ENCODE measurements at regions not wholly inside any gene's neighbourhood (a gene's known extent, or its start where the extent isn't known, plus 50 kb on each side); places are given as distances from the start of the nearest gene placed in this dataset.
"Not testable (repeated sequence)": the region's sequence is repeated elsewhere in the genome, so short reads cannot be mapped to it uniquely, and the experiment has no call there.

DNA sequence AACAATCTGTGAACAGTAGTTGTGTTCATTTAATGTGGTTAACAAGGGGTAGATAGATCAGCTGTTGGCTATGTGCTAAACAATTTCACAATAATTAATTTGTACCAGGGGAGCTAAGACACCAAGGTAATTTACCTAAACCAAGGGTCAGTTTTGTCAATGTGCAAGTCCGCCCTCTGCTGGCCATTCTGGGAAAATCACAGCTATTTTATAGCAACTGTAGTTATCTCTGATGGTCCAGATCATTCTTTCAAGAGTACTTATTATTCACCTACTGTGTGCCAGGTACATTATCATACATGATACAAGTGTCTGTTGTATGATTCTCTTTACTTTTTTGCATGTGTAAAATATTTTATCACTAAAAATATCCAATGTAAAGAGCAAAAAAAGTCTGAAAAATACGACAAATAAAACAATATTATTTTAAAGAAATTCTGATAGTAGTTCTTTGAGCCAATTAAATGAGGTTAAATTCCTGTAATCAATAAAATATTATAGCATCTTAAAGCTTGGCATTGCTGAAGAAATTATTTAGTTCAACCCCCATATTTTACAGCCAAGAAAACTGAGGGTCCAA is 312.3 kb upstream of the FAM78B start:
- Histone ChIP-seq H3K4me3 (ENCODE audit: insufficient read depth, low read depth, low read length) (no peak overlapping the region), H3K36me3 (replicated peaks; ENCODE audit: control insufficient read depth, insufficient read depth, low read length) (no peaks in the 10 kb centered on the region), H3K27me3 (ENCODE audit: control insufficient read depth, insufficient read depth, low read length) (no peaks in the 10 kb centered on the region)
- peak; percentile 21 for DNase-seq

DNA sequence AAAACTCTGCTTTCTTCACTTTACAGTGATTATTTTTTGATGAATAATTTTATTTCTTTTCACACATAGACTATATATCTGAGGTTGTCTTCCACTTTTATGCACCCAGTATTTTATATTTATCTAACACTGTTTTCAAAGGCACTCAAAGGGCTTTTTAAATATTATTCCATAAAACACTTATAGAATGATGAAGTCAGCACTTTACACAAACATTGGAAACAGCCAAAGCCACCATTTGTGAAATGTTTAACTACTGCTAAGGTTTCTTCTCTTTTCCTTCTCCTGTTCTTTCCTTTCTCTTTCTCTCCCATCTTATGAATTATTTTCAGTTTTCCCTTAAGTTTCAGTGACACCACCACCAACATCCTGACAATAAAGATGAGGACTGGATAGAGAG is 317.7 kb upstream of the FAM78B start:
- H3K27me3 ChIP-seq (ENCODE audit: control insufficient read depth, insufficient read depth, low read length) = no peaks in the 10 kb centered on the region
- H3K36me3 ChIP-seq (replicated peaks; ENCODE audit: control insufficient read depth, insufficient read depth, low read length) = no peaks in the 10 kb centered on the region
- DNase-seq = no peak
- no peak overlapping the region for H3K4me3 ChIP-seq (ENCODE audit: insufficient read depth, low read depth, low read length)

DNA sequence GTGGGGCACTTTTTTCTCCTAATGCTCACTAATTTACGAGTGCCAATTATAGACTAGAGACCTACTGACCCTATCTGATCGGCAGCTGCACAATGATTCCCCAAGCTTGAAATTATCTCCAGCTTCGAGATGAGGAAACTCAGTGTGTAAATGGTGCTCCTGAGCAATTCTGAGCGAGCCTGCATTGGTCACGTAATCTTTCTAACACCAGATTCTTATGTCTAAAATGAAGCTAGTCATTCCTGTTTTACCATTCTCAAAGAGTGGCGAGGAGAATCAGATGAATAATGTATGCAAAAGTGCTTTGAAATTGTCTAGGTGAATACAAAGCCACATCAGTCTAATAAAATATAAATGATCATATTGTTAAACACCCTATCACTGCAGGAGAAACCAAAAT is 318.1 kb upstream of the FAM78B start:
- DNase-seq = no peak
- H3K27me3 ChIP-seq (ENCODE audit: control insufficient read depth, insufficient read depth, low read length) = no peaks in the 10 kb centered on the region
- no peaks in the 10 kb centered on the region for H3K36me3 ChIP-seq (replicated peaks; ENCODE audit: control insufficient read depth, insufficient read depth, low read length)
- no peak overlapping the region for H3K4me3 ChIP-seq (ENCODE audit: insufficient read depth, low read depth, low read length)

DNA sequence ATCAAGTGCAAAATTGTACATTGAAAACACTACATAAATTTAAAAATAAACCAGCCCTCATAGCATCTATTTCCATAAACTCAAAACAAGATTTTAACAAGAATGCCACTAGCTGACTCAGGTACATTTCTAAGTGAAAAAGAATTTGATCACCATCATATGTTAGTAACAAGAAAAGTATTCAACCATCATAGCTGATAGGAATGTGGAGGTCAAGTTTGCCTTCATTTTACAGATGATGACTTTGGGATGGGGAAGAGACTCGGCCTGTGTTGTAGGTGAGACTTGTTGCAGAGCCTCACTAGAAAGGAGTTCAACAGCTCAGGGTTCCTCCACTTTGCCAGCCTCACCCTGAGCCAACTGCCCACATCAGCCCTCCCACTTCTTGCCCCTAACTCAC is 318.8 kb upstream of the FAM78B start:
- H3K36me3 ChIP-seq (replicated peaks; ENCODE audit: control insufficient read depth, insufficient read depth, low read length) = no peaks in the 10 kb centered on the region
- H3K27me3 ChIP-seq (ENCODE audit: control insufficient read depth, insufficient read depth, low read length) = no peaks in the 10 kb centered on the region
- no peak overlapping the region for H3K4me3 ChIP-seq (ENCODE audit: insufficient read depth, low read depth, low read length)
- no peak for DNase-seq

DNA sequence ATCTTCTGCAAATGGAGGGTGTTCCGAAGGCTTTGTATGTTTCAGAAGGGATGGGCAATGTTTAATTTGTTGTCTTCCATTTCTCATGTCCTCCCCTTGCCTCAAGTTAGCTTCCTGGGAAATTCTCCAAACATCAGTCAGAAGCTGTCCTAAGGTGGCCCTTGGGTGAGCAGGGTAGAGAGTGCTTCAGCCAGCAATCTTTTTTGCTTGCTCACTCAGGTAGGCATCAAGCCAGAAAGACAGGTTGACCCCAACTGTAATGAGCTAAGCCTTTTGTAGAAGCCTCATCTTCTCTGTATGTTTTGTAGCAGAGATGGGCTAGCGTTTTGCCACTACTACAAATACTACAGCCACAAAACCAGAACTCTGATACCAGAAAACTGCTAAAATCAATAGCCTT is 321.5 kb upstream of the FAM78B start:
- Histone ChIP-seq H3K27me3 (ENCODE audit: control insufficient read depth, insufficient read depth, low read length) (no peaks in the 10 kb centered on the region), H3K36me3 (replicated peaks; ENCODE audit: control insufficient read depth, insufficient read depth, low read length) (no peaks in the 10 kb centered on the region), H3K4me3 (ENCODE audit: insufficient read depth, low read depth, low read length) (no peak overlapping the region)
- DNase-seq = no peak

DNA sequence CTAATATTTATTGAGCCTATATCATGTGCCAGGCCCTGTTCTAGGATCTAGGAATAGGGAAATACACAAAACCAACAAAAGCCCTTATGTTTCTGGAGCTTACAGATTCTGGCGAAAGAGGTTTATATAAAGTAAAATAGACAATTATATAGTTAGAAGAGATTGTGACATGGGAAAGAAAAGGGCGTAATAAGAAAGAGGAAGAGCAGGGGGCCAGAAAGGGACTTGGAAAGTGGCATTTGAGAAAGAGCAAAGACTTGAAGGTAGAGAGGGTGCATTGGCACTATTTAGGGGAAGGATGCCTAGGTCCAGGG is 322.5 kb upstream of the FAM78B start:
- Histone ChIP-seq H3K27me3 (ENCODE audit: control insufficient read depth, insufficient read depth, low read length) (no peaks in the 10 kb centered on the region), H3K4me3 (ENCODE audit: insufficient read depth, low read depth, low read length) (no peak overlapping the region), H3K36me3 (replicated peaks; ENCODE audit: control insufficient read depth, insufficient read depth, low read length) (no peaks in the 10 kb centered on the region)
- no peak for DNase-seq

DNA sequence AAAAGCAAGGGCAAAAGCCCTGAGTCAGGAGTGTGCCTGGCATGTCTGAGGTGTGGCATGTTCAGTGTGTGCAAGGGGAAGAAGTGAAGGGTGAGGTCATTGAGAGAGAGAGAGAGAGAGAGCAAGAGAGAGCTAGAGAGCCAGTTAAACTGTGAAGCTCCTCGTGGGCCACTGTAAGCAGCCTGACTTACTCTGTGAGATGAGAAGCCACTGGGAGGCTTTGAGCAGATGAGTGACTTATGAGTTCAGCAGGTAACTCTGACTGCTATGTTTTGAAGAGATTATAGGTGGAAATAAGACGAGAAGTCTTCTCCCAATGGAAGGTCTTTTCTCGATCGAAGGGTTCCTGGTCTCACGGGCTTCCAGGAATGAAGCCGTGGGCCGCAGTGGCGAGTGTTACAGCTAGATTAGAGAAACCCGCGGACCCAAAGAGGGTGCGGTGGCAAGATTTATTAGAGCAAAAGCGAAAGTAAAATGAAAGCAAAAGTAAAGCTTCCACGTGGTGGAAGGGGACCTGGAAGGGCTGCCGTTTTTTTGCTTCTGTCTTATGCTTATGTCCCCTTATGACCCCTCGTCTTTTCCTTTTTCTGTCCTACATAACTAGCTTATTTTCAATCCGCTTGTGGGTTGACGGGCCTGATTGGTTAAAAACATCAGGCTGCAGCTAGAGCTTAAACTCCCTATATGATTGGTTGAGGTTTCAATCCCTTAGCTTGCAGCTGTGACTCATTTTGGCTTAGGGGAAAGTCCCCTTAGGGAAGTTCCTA is 323.1 kb upstream of the FAM78B start:
- Histone ChIP-seq H3K27me3 (ENCODE audit: control insufficient read depth, insufficient read depth, low read length) (no peaks in the 10 kb centered on the region), H3K36me3 (replicated peaks; ENCODE audit: control insufficient read depth, insufficient read depth, low read length) (no peaks in the 10 kb centered on the region), H3K4me3 (ENCODE audit: insufficient read depth, low read depth, low read length) (no peak overlapping the region)
- no peak for DNase-seq

DNA sequence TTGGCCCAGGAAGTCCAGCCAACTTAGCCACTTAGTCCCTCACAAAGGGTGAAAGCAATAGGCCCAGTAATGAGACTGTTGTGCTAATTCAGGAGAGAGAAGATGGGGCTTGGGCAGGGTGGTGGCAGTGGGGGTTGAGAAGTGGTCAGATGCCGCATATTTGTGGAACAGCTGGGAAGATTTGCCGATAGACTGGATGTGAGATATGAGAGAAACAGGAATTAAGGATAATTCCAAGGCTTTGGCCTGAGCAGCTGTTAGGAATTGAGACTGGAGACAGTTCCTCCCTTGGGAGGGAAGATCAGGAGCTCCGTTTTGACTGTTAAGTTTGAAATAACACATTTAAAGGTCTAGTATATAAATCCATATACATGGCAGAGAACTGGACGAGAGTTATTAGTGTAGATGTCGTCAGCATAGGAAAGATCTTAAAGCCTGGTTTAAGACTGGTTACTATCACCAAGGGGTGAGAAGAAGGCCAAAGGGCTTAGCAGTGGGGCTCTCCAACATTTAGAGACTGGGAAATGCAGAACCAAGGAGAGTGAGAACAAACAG is 323.7 kb upstream of the FAM78B start:
- Histone ChIP-seq H3K4me3 (ENCODE audit: insufficient read depth, low read depth, low read length) (no peak overlapping the region), H3K36me3 (replicated peaks; ENCODE audit: control insufficient read depth, insufficient read depth, low read length) (no peaks in the 10 kb centered on the region), H3K27me3 (ENCODE audit: control insufficient read depth, insufficient read depth, low read length) (no peaks in the 10 kb centered on the region)
- DNase-seq = no peak

DNA sequence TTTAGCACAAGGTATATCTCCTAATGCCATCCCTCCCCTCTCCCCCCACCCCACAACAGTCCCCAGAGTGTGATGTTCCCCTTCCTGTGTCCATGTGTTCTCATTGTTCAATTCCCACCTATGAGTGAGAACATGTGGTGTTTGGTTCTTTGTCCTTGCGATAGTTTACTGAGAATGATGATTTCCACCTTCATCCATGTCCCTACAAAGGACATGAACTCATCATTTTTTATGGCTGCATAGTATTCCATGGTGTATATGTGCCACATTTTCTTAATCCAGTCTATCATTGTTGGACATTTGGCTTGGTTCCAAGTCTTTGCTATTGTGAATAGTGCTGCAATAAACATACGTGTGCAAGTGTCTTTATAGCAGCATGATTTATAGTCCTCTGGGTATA is 327.0 kb upstream of the FAM78B start:
- not testable (repeated sequence) for H3K27me3 ChIP-seq (ENCODE audit: control insufficient read depth, insufficient read depth, low read length); H3K36me3 ChIP-seq (replicated peaks; ENCODE audit: control insufficient read depth, insufficient read depth, low read length); DNase-seq; H3K4me3 ChIP-seq (ENCODE audit: insufficient read depth, low read depth, low read length)

DNA sequence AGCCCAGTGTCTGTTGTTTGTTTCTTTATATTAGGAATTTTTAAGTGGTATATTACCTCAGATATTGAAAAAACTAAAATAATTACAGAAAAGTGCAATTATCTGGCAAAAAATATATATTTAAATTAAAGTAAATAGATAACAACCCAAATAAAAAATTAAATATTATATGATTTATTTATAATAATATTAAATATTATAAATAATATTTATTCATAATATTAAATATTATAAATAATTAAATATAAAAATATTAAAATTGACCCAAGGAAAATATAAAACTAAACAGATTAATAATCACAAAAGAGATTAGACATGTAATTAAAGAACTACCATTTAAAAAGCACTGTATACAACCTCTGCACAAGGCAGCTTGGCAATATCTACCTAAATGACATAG is 331.9 kb upstream of the POGK start:
- DNase-seq = no peak
- H3K27me3 ChIP-seq (ENCODE audit: control insufficient read depth, insufficient read depth, low read length) = no peaks in the 10 kb centered on the region
- no peak overlapping the region for H3K4me3 ChIP-seq (ENCODE audit: insufficient read depth, low read depth, low read length)
- no peaks in the 10 kb centered on the region for H3K36me3 ChIP-seq (replicated peaks; ENCODE audit: control insufficient read depth, insufficient read depth, low read length)

DNA sequence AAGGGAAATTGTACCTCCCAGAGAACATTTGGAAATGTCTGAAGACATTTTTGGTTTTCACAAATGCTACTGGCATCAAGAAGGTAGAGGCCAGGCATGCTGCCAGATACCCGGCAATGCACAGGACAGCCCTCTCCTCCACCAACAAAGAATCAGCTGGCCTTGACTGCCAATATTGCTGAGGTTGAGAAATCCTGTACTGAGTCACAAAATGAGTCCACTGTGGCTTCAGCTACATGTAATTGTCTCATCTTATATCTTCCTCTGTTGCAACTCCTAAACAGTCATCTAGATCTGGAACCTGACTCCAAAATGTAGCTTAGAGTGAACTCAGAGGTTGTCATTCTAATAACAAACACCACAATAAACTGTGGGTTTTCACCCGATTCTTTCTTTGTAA is 327.5 kb upstream of the POGK start:
- H3K36me3 ChIP-seq (replicated peaks; ENCODE audit: control insufficient read depth, insufficient read depth, low read length) = no peaks in the 10 kb centered on the region
- no peaks in the 10 kb centered on the region for H3K27me3 ChIP-seq (ENCODE audit: control insufficient read depth, insufficient read depth, low read length)
- H3K4me3 ChIP-seq (ENCODE audit: insufficient read depth, low read depth, low read length) = no peak overlapping the region
- DNase-seq = no peak

DNA sequence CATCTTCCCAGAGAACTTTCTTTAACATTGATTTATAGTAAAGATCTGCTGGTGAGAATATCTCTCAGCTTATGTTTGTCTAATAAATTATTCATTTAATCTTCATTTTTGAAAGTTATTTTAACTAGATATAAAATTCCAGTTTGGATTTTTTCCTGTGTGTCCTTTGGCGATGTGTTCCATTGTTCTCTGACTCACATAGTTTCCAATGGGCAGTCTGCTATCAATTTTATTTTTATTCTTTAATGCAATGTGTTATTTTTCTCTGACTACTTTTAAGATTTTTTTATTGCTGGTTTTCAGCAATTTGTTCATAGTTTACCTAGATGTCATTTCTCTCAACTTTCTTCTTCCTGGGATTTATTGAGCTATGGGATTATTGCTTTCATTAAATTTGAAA is 325.2 kb upstream of the POGK start:
- H3K27me3 ChIP-seq (ENCODE audit: control insufficient read depth, insufficient read depth, low read length) = no peaks in the 10 kb centered on the region
- DNase-seq = no peak
- no peak overlapping the region for H3K4me3 ChIP-seq (ENCODE audit: insufficient read depth, low read depth, low read length)
- no peaks in the 10 kb centered on the region for H3K36me3 ChIP-seq (replicated peaks; ENCODE audit: control insufficient read depth, insufficient read depth, low read length)

DNA sequence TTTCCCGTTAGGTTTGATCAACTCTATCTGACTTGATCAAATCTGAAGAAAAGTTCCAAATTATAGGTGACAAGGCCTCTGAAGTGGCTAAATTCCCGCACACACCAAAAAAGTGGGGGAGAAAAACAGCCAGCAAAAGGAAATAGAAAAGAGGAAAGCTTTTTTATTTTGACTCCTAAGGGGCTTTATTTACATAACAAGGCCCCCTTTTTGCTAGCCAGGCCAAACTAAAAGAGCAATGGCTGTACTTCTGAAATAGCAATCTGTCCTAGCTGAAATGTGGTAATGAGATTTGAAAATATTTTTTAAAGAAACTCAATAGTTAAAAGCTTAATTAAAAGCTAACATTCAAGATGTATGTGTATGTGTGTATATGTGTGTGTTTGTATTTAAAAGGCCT is 311.5 kb upstream of the POGK start:
- Histone ChIP-seq H3K4me3 (ENCODE audit: insufficient read depth, low read depth, low read length) (no peak overlapping the region), H3K36me3 (replicated peaks; ENCODE audit: control insufficient read depth, insufficient read depth, low read length) (no peaks in the 10 kb centered on the region), H3K27me3 (ENCODE audit: control insufficient read depth, insufficient read depth, low read length) (no peaks in the 10 kb centered on the region)
- no peak for DNase-seq

DNA sequence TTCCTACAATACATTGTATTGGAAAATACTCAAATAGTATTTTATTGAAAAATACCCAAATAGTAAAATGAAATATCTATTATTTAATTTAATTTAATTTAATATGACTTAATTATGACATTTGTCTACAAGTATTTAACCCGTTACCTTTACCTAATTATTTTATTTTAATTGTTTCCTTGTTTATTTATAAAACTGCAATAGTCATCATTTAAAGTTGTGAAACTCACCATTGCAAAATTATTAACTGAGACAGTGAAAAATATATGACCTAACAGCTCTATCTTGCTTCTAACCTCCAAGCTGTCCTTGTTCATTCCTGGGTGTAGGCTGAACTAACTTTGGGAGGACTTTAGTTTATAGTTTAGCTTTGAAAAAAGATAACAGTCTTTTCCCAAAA is 300.6 kb upstream of the POGK start:
- Histone ChIP-seq H3K36me3 (replicated peaks; ENCODE audit: control insufficient read depth, insufficient read depth, low read length) (no peaks in the 10 kb centered on the region), H3K4me3 (ENCODE audit: insufficient read depth, low read depth, low read length) (no peak overlapping the region), H3K27me3 (ENCODE audit: control insufficient read depth, insufficient read depth, low read length) (no peaks in the 10 kb centered on the region)
- no peak for DNase-seq

DNA sequence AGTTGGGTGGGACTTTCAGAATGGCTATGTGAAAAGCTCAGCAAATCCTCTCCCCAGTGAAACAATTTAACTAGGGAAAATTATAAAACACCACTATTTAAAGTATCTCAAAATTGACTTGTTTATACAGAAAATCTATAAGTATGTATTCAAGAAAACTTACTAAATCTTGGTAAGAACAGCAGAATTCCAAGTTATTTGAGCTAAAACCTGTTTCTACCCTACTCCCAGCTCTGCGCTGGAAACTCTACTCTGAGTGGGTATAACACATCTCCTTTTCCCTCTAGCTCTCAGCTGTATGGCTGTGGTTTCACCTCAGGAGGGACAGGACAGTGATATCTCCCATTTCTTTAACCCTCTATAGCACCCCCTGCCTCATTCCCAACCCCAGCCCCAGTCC is 295.2 kb upstream of the POGK start:
- DNase-seq = no peak
- H3K27me3 ChIP-seq (ENCODE audit: control insufficient read depth, insufficient read depth, low read length) = no peaks in the 10 kb centered on the region
- H3K4me3 ChIP-seq (ENCODE audit: insufficient read depth, low read depth, low read length) = no peak overlapping the region
- no peaks in the 10 kb centered on the region for H3K36me3 ChIP-seq (replicated peaks; ENCODE audit: control insufficient read depth, insufficient read depth, low read length)

DNA sequence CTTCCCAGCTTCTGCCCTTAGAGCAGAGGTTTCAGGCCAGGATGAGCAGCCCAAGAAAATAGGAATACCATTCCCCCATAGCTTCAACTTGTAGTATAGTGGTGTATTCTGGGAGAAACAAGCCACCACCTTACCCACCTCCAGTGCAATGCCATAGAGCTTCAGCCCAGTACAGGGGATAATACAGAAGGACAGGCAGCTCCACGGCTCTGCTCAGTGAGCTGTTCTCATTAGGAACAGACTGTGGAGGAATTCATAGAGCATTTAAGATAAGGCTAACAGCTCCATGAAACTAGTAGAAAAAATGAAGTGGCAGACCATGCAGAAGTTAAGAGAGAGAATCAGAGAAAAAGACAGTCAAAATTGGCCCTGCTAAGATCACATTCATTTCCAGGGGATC is 294.7 kb upstream of the POGK start:
- Histone ChIP-seq H3K27me3 (ENCODE audit: control insufficient read depth, insufficient read depth, low read length) (no peaks in the 10 kb centered on the region), H3K36me3 (replicated peaks; ENCODE audit: control insufficient read depth, insufficient read depth, low read length) (no peaks in the 10 kb centered on the region), H3K4me3 (ENCODE audit: insufficient read depth, low read depth, low read length) (no peak overlapping the region)
- no peak for DNase-seq

Data from H7 (cell line).